IPS-18a (cell line): ENCODE measurements at regions not wholly inside any gene's neighbourhood (a gene's known extent, or its start where the extent isn't known, plus 50 kb on each side); places are given as distances from the start of the nearest gene placed in this dataset.

Experiments
- H3K27ac ChIP-seq: one replicate; pipeline ENCODE4 v1.5.1; 2013; ENCODE audit warnings: low read length
- H3K27me3 ChIP-seq: one replicate; pipeline ENCODE4 v1.6.1; 2013; ENCODE audit warnings: mild to moderate bottlenecking, low read length; ENCODE audit not compliant: control insufficient read depth, insufficient read depth
- H3K36me3 ChIP-seq: one replicate; pipeline ENCODE4 v1.6.1; 2013; ENCODE audit warnings: low read depth, low read length; ENCODE audit not compliant: control insufficient read depth
- H3K4me1 ChIP-seq: one replicate; pipeline ENCODE4 v1.6.1; 2013; ENCODE audit warnings: low read depth, low read length; ENCODE audit not compliant: control insufficient read depth
- H3K4me3 ChIP-seq: one replicate; pipeline ENCODE4 v1.5.1; 2013; ENCODE audit warnings: low read length
- H3K9ac ChIP-seq: one replicate; pipeline ENCODE4 v1.6.1; 2013; ENCODE audit warnings: mild to moderate bottlenecking, low read length, moderate library complexity
- H3K9me3 ChIP-seq: one replicate; pipeline ENCODE4 v1.6.1; 2013; ENCODE audit warnings: low read depth, low read length; ENCODE audit not compliant: control insufficient read depth

DNA sequence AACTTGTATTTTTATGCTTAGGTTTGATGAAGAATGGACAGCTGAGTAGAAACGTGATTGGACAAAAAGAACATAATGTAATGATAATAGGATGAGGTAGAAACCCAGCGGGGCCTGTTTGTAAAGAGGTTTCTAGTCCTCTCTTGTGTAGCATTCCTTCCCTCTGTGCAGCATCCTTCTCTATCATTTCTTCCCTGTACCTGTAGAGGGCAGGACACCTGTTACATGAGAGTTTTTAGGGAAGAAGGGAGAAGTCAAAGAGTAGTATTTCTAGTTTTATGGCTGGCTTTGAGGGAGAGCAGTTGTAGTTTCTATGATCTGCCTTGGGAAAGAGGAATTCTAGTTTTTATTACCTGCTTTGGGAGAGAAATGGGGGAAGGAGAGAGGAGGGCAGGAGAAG lies 162.1 kb upstream of the FST start:
- Histone ChIP-seq H3K27ac (no peak overlapping the region), H3K4me1 (no peaks in the 10 kb centered on the region), H3K9me3 (peaks cover 3% of the 10 kb centered on the region), H3K27me3 (no peaks in the 10 kb centered on the region), H3K36me3 (no peaks in the 10 kb centered on the region), H3K9ac (no peak overlapping the region), H3K4me3 (no peak overlapping the region)

- H3K9ac ChIP-seq: no peak overlapping the region
- no peaks in the 10 kb centered on the region for H3K36me3 ChIP-seq
- no peaks in the 10 kb centered on the region for H3K4me1 ChIP-seq
- H3K27me3 ChIP-seq: no peaks in the 10 kb centered on the region
- H3K9me3 ChIP-seq: peaks cover 3% of the 10 kb centered on the region
- no peak overlapping the region for H3K4me3 ChIP-seq
- H3K27ac ChIP-seq: no peak overlapping the region
Observed at GRCh38 chr5:53319315-53319714, 161.1 kb upstream of the FST start.

- no peak overlapping the region for H3K27ac ChIP-seq
- H3K4me3 ChIP-seq: no peak overlapping the region
- H3K4me1 ChIP-seq: no peaks in the 10 kb centered on the region
- no peaks in the 10 kb centered on the region for H3K27me3 ChIP-seq
- H3K9ac ChIP-seq: no peak overlapping the region
- H3K36me3 ChIP-seq: no peaks in the 10 kb centered on the region
- no peaks in the 10 kb centered on the region for H3K9me3 ChIP-seq
Observed at GRCh38 chr5:53321073-53321472, 159.4 kb upstream of the FST start.

GRCh38 chr5:53321721-53322120 lies 158.7 kb upstream of the FST start:
- Histone ChIP-seq H3K9me3 (no peaks in the 10 kb centered on the region), H3K9ac (no peak overlapping the region), H3K4me1 (no peaks in the 10 kb centered on the region), H3K4me3 (no peak overlapping the region), H3K27ac (no peak overlapping the region), H3K36me3 (no peaks in the 10 kb centered on the region), H3K27me3 (no peaks in the 10 kb centered on the region)

GRCh38 chr5:53322257-53322656 lies 158.2 kb upstream of the FST start:
- H3K4me1 ChIP-seq: no peaks in the 10 kb centered on the region

GRCh38 chr5:53323511-53323910 lies 156.9 kb upstream of the FST start:
- Histone ChIP-seq H3K9ac (no peak overlapping the region), H3K4me1 (no peaks in the 10 kb centered on the region), H3K27ac (no peak overlapping the region), H3K36me3 (no peaks in the 10 kb centered on the region), H3K9me3 (no peaks in the 10 kb centered on the region), H3K27me3 (no peaks in the 10 kb centered on the region), H3K4me3 (no peak overlapping the region)

More at GRCh38 chr5:53322257-53322656, 158.2 kb upstream of the FST start:
- Histone ChIP-seq H3K9ac (no peak overlapping the region), H3K27me3 (no peaks in the 10 kb centered on the region), H3K27ac (no peak overlapping the region), H3K9me3 (no peaks in the 10 kb centered on the region), H3K36me3 (no peaks in the 10 kb centered on the region), H3K4me3 (no peak overlapping the region)

DNA sequence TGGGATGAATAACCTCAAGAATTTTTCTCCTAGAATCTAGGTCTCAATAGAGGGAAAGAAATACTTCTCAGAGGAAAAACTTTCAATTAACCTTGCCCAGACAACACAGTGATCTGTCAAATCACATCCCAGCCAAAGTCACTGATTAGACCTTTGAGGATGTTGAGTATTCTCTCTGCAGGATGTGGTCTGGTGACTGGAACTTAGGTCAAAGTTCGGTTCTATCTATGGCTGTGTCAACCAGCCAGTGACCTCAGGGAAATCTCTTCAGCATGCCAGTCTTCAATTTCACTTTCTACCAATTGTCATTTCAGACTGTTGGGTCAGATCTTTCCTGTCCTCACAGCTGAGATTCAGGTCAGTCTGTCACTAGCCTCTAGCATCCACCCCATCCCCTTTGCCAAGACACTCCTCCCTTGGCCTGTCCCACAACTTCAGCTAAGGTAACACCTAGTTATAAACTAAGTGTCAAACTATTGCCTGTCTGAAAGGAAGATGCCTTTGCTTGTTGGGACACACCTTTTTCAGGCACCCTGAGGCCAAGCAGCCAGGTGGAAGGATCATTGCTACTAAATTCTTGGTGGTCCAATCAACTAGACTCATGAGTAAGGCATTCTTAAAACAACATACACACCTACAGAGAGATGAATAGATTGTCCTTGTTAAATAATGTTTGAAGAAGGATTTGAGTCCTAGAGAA lies 156.3 kb upstream of the FST start:
- Histone ChIP-seq H3K9me3 (no peaks in the 10 kb centered on the region), H3K4me1 (no peaks in the 10 kb centered on the region), H3K4me3 (no peak overlapping the region), H3K9ac (no peak overlapping the region), H3K36me3 (no peaks in the 10 kb centered on the region), H3K27ac (no peak overlapping the region), H3K27me3 (no peaks in the 10 kb centered on the region)

DNA sequence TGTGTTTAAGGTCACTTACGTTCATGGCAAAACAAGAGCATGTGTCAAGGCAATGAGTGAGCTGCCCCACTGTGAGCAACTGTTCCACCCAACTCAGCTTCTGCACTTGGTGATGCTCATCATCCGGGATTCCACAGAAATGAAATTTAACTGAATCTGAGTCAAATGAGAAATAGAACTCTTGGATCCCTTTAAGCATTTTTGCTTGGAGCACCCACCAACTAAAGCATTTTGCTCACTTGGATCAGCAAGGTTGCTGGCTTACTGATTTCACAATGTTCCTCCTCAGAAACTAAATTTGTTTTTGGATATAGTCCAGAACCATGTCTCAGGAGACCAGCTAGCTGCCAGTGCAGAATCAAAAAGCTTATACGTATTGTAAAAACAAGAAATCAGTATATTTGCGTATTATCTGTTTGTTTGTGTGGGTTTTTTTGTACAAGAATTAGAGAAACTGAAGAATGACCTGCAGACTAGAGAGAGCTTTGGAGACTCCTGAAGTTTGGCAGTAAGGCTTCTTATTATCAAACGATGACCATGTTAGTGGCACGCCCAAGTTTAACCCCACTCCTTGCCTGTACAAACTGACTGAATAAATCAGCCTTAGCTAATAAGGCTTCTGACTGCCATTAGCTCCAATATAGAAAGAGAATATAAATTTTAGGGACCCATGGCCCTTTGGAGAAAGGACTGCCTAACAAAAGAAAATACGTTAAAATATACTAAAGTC lies 153.8 kb upstream of the FST start:
- H3K27ac ChIP-seq: no peak overlapping the region
- no peaks in the 10 kb centered on the region for H3K4me1 ChIP-seq
- H3K4me3 ChIP-seq: no peak overlapping the region
- H3K9me3 ChIP-seq: no peaks in the 10 kb centered on the region
- H3K36me3 ChIP-seq: no peaks in the 10 kb centered on the region
- no peaks in the 10 kb centered on the region for H3K27me3 ChIP-seq
- no peak overlapping the region for H3K9ac ChIP-seq

- Histone ChIP-seq H3K27me3 (no peaks in the 10 kb centered on the region), H3K4me3 (no peak overlapping the region), H3K9ac (no peak overlapping the region), H3K4me1 (no peaks in the 10 kb centered on the region), H3K9me3 (no peaks in the 10 kb centered on the region), H3K27ac (no peak overlapping the region), H3K36me3 (no peaks in the 10 kb centered on the region)
Observed at GRCh38 chr5:53327811-53328334, 152.6 kb upstream of the FST start.

- Histone ChIP-seq H3K4me1 (no peaks in the 10 kb centered on the region), H3K9me3 (no peaks in the 10 kb centered on the region), H3K27me3 (no peaks in the 10 kb centered on the region), H3K27ac (no peak overlapping the region), H3K4me3 (no peak overlapping the region), H3K9ac (no peak overlapping the region), H3K36me3 (no peaks in the 10 kb centered on the region)
Observed at GRCh38 chr5:53330491-53330890, 149.9 kb upstream of the FST start.

DNA sequence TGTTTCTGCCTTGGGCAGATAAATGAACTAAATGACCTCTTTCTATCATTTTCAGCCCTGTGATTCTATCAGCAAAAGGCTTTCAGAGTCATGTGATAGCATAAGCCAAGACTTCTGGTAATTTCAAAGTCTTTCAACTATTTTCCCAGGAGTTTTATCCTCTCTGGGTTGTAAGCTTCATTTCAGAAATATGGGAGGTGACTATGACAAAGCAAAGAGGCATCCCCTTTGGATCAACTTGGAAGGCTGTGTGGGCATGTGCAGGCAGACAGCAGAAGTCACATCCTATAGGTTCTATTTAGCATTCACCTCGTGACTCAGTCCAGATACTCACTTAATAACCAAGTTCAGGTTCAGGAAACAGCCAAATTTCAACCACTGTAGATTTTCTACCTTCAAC lies 149.0 kb upstream of the FST start:
- H3K36me3 ChIP-seq: no peaks in the 10 kb centered on the region
- H3K4me1 ChIP-seq: no peaks in the 10 kb centered on the region
- no peak overlapping the region for H3K4me3 ChIP-seq
- no peak overlapping the region for H3K27ac ChIP-seq
- no peaks in the 10 kb centered on the region for H3K9me3 ChIP-seq
- H3K27me3 ChIP-seq: no peaks in the 10 kb centered on the region
- no peak overlapping the region for H3K9ac ChIP-seq

DNA sequence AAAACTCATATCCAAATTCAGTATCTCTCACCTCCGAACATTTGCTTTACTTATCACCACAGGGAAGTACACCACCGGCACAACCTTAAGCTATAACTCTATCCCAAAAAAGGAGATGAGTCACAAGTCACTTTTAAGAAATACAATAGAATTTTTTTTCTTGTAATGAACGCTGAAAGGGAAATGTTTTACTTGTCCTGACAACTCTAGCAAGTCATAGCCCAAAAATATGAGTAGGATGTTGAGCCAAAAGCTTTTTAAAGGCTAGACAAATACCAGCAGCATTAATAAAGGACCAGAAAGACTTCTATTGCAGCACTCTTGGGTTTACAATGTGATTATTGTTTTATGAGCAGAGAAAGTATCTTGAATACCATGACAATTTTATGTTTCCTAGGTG lies 147.3 kb upstream of the FST start:
- H3K4me1 ChIP-seq: no peaks in the 10 kb centered on the region
- no peaks in the 10 kb centered on the region for H3K27me3 ChIP-seq
- H3K9ac ChIP-seq: no peak overlapping the region
- no peak overlapping the region for H3K27ac ChIP-seq
- no peaks in the 10 kb centered on the region for H3K36me3 ChIP-seq
- H3K4me3 ChIP-seq: no peak overlapping the region
- no peaks in the 10 kb centered on the region for H3K9me3 ChIP-seq
